PC-9 (cell line): ENCODE measurements at regions not wholly inside any gene's neighbourhood (a gene's known extent, or its start where the extent isn't known, plus 50 kb on each side); places are given as distances from the start of the nearest gene placed in this dataset.
"Not testable (repeated sequence)": the region's sequence is repeated elsewhere in the genome, so short reads cannot be mapped to it uniquely, and the experiment has no call there.

ENCODE experiments used
- CTCF ChIP-seq: fragments of 200-600 bp; sonication (generic); conservative IDR thresholded peaks from 2 replicates; pipeline ENCODE4 v1.6.1; 2017; ENCODE audit warnings: mixed run types, antibody characterized with exemption, mild to moderate bottlenecking, moderate library complexity
- EZH2 ChIP-seq: fragments of 200-600 bp; sonication (generic); IDR thresholded peaks from 2 replicates; pipeline ENCODE4 v1.8.0; 2017; ENCODE audit warnings: antibody characterized with exemption, low read depth

GRCh38 chr6:109879081-109879480 is 99.0 kb upstream of the GPR6 start:
- not testable (repeated sequence) for TF ChIP-seq CTCF, EZH2
